GM19452 (cell line): ENCODE measurements at regions not wholly inside any gene's neighbourhood (a gene's known extent, or its start where the extent isn't known, plus 50 kb on each side); places are given as distances from the start of the nearest gene placed in this dataset.
"Not testable (repeated sequence)": the region's sequence is repeated elsewhere in the genome, so short reads cannot be mapped to it uniquely, and the experiment has no call there.

Experiments
- ATAC-seq: cut with Tn5 transposase; IDR thresholded peaks from one replicate; pipeline ENCODE4 v1.9.1; 2021; ENCODE audit not compliant: unreplicated experiment

DNA sequence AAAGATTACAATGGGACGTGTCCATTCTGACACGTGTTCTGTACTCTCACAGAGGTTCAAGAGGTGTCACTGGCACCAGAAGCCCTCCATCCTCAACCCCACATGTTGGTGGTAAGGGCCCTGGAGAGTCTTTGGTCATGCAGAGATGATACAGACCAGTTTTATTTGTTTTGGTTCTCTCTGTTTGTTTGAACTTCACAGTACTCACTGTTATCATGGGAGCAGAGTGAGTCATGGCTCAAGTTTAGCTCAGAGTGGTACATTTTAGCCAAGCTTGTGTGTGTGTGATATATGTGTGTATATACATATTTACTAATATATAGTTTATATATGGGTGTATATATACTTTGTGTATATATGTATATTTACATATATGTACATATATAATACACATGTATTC is 935.6 kb downstream of the GRID1 start:
- no peak for ATAC-seq

DNA sequence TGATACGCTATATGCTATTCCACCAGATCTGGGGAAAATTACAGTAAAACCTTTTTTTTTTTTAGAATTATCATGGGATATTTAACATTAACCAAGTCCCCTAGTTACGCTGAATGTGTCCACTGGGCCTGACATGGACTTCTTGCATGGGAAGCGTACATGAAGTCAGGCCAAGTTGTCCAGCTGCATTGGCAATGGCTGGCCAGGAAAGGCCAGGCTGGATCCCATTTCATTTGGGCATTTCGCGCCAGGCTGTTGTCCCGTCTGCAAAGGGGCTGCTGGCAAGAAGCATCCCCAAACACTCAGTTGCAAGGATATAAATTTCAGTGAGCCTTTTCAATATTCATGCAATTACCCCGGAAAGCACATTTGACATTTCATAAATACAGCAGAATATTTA is 933.3 kb downstream of the GRID1 start:
- no peak for ATAC-seq

DNA sequence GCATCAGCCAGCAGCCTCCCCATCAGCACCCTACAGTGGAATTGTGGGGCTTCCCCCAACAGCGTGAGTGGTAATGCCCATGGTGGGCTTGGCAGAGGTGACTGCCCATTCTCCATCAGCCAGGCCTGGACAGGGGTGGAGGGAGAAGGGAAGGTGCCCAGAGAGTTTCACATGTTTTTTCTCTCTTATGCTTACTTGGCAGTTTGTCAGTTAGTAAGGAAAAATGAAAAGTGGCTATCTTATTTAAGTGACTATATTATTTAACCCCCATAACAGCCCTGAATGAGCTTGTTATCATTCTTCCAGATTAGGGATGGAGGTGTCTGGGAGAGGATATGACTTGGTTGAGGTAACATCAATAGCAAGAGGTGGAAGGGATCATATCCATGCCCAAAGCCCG is 921.7 kb downstream of the GRID1 start:
- ATAC-seq = no peak

DNA sequence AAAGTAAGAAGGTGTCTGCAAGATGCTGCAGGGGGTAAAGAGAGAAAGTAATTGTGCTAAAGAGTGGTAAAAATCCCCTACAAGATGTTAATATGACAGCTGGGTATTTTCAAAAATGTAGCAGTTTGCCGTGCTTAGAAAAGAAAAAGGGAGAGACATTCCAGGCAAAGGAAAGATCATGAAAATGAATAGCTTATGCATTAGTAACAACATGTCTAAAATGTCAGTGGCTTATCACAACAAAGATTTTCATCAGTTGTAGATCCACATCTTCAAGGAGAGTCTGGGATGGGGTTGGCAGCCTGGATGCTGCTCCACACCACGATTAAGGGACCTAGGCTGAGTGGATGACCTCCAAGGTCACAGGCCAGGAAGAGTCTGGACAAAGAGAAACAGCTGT is 920.9 kb downstream of the GRID1 start:
- no peak for ATAC-seq

DNA sequence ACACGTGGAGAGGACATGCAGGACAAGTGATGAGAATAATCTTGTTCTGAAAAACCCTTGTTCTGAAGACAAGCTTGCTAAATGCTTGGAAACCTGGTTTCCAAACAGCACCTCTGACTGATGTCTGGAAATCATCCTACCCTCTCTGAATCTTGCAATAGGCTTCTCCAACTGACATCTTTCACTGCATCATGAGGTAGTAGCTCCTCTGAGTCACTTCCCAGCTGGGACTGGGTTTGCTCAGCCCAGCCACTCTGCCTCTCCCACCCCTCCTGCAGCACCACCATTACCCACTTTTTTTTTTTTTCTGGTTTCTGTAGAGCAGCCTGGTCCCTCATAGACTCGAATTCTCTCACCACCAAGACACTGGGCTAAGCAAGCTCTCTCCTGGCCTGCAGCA is 919.8 kb downstream of the GRID1 start:
- no peak for ATAC-seq

DNA sequence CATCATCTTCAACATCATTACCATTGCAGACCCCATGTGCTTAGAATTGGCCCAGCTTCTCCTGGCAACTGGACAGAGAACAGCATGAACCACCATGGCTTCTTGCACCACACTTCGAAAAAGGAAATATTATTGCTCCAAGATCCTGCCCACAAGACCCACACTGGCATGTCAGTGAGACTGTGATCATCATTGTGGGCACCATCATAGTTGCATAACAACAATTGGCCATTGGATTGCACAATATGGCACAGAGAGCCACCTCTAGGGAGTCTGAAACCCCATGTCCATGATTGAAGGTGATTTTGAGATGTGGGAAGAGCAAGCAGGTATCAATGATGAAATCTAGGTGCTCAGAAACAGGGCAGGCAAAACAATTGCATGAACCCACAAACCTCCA is 918.9 kb downstream of the GRID1 start:
- ATAC-seq = no peak

DNA sequence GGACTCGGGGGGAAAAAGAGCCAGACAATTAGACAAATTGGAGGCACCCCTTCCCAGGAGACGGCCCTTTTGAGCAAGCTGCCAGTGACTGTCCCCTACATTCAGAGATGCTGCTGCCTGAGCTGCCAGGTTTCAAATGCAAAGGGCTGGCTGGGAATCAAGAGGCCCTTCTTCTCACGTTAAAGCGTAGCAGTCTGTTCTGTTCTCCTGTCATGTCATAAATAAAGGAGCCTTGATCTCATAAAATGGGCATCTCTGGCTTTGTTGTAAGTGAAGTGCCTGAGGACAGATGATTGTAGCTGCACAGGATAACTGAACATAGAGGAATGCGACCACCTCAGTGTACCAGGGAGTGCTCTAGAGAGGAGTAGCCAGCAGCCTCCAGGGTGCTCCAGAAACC is 917.9 kb downstream of the GRID1 start:
- no peak for ATAC-seq

DNA sequence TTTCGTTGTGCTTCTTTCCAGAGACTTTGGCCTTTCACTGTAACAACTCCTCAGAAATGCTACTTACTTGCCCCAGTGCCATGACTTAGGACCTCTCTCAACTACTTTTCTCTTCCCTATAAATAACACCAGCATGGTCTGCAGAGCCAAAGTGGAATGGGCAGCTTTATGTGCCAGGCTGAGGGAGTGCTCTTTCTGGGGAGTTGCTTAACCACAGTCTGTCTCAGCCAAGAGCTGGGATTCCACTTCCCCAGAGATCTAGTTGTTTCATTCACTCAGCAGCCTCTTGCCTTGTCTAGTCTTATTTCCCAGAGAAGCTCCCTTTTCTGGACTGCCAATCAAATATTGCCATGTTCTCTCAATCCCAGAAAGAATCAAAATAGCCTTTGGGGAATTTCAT is 912.2 kb downstream of the GRID1 start:
- no peak for ATAC-seq

DNA sequence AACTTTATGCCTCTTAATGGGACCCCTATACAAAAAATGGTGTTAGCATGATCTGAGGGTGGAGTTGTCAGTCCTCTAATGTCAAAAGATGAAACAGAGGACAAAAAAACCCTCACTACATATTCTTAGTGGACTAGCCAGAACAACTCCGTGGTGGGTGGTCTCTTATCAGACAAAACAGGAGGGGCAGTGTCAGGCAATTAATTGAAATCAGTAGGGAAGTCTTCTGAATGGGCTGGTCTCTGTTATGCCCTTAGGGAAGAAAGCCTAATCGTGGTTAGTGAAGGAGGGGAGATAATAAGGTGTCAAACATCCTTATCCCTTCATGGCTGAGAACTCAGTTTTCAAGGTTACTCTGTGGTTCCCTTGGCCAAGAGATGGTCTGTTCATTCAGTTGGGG is 909.4 kb downstream of the GRID1 start:
- no peak for ATAC-seq

DNA sequence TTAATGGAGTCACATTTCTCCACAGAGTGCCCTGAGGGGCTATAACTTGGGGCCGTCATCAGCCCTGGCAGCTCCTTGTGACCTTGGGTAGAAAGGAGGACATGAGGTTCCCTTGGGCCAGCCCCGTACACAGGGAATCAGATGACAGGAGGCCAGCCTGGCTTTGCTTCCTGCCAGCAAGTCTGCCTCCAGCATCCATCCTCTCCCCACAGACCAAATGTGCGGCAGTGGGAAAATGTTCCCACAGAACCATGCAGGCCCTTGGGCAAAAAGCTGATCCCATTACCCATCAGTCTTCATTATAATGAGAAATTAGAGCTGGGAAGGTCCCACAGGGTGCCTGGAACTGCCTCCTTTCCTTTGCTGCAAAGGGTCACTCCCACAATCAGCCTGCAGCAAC is 908.3 kb downstream of the GRID1 start:
- ATAC-seq = no peak

DNA sequence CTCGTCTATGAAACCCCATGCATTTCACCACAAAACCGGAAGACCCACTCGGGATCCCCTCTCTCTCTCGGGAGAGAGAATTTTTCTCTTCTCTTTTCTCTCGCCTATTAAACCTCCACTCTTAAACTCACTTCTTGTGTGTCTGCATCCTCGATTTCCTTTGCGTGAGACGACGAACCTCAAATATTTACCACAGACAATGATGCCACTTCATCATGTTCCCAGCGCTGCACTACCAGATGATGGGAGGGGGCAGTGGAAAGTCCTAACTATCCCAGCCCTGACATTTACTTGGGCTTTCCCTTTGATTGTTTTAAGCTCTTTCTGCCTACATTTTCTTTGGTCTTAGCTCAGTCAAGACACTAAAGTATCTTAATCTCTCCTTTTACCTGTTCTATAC is 906.7 kb downstream of the GRID1 start:
- no peak for ATAC-seq

DNA sequence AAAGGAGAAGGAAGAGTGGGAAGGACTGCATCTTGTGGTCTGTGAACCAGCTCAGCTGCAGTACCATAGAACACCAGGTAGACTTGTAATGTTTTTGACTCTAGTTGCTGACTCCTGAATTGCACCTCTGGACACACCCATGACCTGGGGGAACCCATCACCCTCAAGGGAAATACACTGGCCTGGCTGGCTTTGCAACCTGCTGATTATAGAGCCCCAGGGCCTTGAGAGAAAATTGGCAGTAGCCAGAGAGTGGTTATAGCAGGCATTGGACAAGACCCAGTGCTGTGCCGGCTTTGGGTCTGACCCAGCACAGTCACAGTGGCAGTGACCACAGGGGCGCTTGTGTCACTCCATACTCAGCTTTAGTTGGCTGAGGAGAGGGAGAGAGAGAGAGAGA is 902.3 kb downstream of the GRID1 start:
- no peak for ATAC-seq

DNA sequence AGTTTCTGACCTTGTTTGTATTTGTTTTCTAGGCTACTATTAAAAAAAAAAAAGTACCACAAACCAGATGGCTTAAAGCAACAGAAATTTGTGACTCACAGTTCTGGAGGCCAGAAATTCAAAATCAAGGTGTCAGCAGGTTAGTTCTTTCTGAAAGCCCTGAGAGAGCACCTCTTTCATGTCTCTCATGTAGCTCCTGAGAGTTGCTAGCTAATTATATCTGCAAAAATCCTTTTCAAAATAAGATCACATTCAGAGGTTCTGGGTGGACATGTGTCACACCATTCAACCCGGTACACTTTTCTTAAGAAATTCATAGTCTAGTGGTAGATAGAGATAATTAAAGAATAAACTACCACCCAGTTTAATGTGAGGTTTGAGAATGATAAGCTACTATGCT is 888.6 kb downstream of the GRID1 start:
- ATAC-seq = no peak

DNA sequence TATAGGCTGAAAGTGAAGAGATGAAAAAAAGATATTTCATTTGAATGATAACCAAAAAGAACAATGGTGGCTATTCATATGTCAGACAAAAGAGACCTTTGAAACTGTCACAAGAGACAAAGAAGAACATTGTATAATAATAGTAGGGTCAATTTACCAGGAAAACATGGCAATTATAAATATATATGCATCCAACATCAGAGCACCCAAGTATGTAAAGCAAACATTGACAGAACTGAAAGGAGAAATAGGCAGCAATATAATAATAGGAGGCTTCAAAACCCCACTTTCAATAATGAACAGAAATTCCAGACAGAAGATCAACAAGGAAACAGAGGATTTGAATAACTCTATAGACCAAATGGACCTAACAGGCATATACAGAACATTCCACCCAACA is 876.2 kb downstream of the GRID1 start:
- no peak for ATAC-seq

DNA sequence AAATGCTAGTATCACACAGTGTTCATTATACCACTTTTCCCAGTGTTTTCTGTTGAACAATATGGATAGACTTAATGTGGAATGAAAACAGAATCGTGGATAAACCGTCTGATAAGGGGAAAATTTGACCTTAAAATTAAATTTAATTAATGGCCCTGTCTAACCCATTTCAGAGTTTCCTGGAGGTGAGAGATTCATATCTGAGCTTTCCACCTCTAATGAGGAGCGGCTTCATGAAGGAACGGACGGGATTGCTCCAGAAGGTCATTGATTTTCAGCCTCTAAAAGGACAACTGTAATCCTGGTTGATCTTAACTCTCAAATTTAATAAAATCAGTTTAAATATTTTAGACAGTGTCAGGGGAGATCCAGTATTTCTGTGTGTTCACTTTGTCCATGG is 874.9 kb downstream of the GRID1 start:
- ATAC-seq = no peak

DNA sequence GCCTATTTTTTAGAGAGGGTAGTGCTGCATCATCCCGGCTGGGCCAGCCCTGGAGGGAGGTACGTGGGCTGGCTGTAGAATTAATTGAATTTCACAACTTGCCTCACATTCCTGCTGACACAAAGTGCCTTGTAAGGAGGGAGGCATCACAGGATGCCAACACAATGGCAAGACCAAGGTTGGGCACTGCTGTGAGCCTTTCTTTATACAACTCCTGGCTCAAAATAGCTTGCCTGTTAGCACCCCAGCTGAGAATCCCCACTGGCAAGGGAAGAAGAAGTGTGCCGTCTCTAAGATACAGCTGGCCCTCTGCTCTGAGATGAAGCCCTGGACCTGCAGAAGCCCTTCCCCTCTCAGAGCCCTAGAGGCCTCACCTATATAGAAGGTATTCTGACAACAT is 873.9 kb downstream of the GRID1 start:
- ATAC-seq = no peak

DNA sequence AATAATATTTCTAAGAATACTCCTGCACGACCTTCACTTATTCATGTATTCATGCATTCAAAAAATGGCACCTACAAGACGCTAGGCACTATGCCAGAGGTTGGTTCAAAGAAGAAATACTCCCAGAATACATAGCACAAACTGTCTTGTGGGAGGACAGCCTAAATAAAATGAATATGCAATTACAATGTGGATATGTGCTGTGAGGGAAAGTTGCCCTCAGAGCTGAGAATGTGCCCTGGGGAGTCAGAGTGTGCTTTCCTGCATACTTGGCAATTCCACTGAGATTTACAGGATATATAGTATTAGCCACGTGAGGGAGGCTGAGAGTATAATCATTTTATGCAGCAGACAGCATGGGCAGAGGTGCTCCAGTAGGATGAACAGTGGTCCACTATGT is 872.9 kb downstream of the GRID1 start:
- no peak for ATAC-seq

DNA sequence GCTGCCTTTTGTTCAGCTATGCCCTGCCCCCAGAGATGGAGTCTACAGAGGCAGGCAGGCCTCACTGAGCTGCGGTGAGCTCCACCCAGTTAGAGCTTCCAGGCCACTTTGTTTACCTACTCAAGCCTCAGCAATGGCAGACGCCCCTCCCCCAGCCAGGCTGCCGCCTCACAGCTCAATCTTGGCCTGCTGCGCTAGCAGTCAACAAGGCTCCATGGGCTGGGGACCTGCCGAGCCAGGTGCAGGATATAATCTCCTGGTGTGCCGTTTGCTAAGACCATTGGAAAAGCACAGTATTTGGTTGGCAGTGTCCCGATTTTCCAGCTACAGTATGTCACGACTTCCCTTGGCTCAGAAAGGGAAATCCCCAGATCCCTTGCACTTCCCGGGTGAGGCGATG is 862.0 kb downstream of the GRID1 start:
- ATAC-seq = not testable (repeated sequence)

DNA sequence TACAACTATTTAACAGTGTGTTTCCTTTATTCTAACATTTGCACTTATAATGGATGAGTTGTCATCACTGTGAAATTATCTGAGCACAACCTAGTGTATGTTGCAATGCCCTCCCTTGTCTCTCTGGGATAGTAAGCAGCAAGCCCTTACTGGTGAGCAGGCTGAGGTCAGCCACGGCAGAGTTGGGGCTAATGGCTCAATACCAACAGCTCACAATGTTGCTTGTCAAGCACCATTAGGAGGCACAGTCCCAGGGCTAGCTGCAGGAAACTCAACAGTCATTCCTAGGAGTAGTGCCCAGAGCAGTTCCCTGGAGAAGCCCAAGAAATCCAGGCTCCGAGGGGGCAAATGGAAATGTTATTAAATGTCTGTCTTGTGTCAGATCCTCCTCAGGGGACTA is 858.4 kb downstream of the GRID1 start:
- ATAC-seq = no peak

DNA sequence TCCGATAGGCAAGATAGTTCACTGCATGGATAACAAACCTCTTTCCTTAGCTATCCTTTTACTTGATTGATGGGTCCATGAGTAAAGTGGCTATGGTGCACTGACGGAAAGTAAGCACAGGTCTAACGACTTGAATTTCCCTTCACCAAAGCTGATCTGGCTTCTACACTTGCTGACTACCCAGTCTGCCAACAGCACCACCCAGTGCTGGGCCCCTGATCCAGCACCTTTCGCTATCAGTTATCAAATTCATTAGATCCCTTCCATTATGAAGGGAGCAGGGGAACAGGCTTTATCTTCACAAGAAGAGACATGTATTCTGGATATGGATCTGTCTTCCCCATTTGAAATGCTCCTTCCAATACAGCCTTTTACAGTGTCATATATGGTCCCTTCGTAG is 855.9 kb downstream of the GRID1 start:
- ATAC-seq = no peak

DNA sequence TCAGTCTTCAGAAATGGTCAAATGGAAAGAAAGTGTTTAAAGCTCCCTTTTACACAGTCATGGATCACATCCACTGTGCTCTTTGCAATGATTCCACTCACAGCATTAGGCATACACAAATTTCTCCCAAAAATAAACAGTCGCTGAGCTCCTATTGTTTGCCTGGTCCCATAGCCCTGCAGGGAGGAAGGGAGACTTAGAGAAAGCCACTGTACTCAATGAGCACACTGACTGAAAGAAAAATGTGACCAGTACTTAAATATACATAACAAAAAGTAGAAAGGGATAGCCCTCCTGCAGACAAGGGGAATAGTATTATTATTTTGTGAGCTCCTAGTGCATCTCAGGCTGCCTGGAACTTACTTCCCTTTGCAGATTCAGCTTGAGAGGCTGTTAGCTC is 853.2 kb downstream of the GRID1 start:
- ATAC-seq = no peak

DNA sequence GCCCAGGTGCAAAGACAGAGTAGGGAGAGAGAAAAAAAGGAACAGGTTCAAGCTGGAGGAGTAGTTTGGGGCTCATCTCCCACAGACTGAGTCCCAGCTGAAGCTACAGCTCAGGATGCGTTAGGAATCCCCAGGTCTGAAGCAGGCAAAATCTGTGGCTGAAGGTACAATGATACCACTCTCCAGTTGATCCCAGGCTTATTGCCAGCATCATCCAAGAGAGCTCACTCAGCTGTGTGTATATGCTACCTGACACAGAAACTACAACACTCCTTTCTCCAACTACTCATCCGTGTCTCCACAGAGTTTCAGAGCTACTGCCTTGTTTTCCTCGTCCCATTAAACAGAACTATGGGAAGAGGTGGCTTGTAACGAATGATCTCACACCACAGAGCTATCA is 851.3 kb downstream of the GRID1 start:
- ATAC-seq = no peak

DNA sequence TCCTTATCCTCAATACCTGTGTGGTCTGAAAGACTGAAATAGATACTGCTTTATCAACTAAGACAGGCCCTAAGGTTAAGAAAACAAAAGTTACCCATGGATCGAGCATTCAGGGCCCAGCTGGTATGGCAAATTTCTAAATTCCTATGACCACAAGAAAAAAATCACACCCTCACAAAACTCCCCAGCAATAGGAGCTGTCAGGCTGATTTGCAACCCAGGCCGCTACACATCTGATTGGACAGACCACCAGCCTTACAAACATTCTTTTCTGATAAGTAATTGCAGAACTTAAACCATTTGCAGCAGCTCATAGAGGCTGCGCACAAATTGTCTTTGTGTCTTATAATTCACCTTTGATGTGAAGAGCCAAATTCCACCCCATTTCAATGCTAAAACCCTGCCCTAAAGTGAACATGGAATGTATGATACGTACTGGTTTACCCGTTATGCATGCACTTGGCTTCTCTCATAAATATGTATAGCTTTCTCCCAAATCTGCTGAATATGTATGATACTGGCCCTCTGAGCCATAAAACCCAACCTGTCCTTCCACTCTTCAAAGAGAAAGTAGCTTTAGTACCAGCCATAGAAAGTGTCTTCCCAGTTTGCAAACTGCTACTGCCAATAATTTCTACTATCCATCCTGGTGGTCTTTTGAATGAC is 842.5 kb downstream of the GRID1 start:
- ATAC-seq = no peak
